ENCODE measurements at regions not wholly inside any gene's neighbourhood (a gene's known extent, or its start where the extent isn't known, plus 50 kb on each side); places are given as distances from the start of the nearest gene placed in this dataset.

GRCh38 chrX:40318076-40318475, 220.3 kb upstream of the BCOR start:
- no peak for TF ChIP-seq CTCF (IDR thresholded peaks at IDR 0.05; ENCODE audit: insufficient read depth, low read length)
- TF ChIP-seq, protein P1, sequence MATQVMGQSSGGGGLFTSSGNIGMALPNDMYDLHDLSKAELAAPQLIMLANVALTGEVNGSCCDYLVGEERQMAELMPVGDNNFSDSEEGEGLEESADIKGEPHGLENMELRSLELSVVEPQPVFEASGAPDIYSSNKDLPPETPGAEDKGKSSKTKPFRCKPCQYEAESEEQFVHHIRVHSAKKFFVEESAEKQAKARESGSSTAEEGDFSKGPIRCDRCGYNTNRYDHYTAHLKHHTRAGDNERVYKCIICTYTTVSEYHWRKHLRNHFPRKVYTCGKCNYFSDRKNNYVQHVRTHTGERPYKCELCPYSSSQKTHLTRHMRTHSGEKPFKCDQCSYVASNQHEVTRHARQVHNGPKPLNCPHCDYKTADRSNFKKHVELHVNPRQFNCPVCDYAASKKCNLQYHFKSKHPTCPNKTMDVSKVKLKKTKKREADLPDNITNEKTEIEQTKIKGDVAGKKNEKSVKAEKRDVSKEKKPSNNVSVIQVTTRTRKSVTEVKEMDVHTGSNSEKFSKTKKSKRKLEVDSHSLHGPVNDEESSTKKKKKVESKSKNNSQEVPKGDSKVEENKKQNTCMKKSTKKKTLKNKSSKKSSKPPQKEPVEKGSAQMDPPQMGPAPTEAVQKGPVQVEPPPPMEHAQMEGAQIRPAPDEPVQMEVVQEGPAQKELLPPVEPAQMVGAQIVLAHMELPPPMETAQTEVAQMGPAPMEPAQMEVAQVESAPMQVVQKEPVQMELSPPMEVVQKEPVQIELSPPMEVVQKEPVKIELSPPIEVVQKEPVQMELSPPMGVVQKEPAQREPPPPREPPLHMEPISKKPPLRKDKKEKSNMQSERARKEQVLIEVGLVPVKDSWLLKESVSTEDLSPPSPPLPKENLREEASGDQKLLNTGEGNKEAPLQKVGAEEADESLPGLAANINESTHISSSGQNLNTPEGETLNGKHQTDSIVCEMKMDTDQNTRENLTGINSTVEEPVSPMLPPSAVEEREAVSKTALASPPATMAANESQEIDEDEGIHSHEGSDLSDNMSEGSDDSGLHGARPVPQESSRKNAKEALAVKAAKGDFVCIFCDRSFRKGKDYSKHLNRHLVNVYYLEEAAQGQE (IDR thresholded peaks at IDR 0.05; ENCODE audit: insufficient replicate concordance, low read depth): no peak
- TF ChIP-seq POLR2AphosphoS5 (IDR thresholded peaks at IDR 0.05; ENCODE audit: low read depth): no peak
- no peak for TF ChIP-seq GABPA (IDR thresholded peaks at IDR 0.05; ENCODE audit: low read depth)
- TF ChIP-seq SPI1 (IDR thresholded peaks at IDR 0.05; ENCODE audit: borderline replicate concordance, low read depth): no peak
